ENCODE measurements at regions not wholly inside any gene's neighbourhood (a gene's known extent, or its start where the extent isn't known, plus 50 kb on each side); places are given as distances from the start of the nearest gene placed in this dataset.

DNA sequence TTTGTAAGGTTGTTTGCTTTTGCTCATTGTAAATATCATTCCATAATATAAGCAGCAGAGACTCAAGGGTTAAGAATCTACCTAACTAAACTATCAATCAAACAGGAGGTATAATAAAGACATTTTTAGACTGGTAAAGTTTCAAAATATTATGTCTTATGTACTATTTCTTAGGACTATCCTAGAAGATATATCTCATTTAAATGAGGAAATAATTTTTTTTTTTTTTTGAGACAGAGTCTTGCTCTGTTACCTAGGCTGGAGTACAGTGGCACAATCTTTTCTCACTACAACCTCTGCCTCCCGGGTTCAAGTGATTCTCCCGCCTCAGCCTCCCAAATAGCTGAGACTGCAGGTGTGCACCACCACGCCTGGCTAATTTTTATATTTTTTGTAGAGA lies 80.9 kb upstream of the PARD3 start:
- TF ChIP-seq, protein P1, sequence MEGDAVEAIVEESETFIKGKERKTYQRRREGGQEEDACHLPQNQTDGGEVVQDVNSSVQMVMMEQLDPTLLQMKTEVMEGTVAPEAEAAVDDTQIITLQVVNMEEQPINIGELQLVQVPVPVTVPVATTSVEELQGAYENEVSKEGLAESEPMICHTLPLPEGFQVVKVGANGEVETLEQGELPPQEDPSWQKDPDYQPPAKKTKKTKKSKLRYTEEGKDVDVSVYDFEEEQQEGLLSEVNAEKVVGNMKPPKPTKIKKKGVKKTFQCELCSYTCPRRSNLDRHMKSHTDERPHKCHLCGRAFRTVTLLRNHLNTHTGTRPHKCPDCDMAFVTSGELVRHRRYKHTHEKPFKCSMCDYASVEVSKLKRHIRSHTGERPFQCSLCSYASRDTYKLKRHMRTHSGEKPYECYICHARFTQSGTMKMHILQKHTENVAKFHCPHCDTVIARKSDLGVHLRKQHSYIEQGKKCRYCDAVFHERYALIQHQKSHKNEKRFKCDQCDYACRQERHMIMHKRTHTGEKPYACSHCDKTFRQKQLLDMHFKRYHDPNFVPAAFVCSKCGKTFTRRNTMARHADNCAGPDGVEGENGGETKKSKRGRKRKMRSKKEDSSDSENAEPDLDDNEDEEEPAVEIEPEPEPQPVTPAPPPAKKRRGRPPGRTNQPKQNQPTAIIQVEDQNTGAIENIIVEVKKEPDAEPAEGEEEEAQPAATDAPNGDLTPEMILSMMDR (IDR thresholded peaks at IDR 0.05 in 8 of 11, conservative IDR thresholded peaks at IDR 0.05 in 3 of 11): no peak
- no peak for TF ChIP-seq POLR2A (IDR thresholded peaks at IDR 0.05)

Data from spleen (tissue), 7 donors.